ENCODE measurements at regions not wholly inside any gene's neighbourhood (a gene's known extent, or its start where the extent isn't known, plus 50 kb on each side); places are given as distances from the start of the nearest gene placed in this dataset.

- no peak for TF ChIP-seq POLR2AphosphoS5 (IDR thresholded peaks at IDR 0.05; ENCODE audit: low read depth)
- no peak for TF ChIP-seq CTCF (conservative IDR thresholded peaks at IDR 0.05; ENCODE audit: low read depth in 2 of 2)
These were observed 215.0 kb downstream of the TEX29 start for GRCh38 chr13:111535523-111535811.

Measured in GM23338 (cell line).